ENCODE measurements at regions not wholly inside any gene's neighbourhood (a gene's known extent, or its start where the extent isn't known, plus 50 kb on each side); places are given as distances from the start of the nearest gene placed in this dataset.

DNA sequence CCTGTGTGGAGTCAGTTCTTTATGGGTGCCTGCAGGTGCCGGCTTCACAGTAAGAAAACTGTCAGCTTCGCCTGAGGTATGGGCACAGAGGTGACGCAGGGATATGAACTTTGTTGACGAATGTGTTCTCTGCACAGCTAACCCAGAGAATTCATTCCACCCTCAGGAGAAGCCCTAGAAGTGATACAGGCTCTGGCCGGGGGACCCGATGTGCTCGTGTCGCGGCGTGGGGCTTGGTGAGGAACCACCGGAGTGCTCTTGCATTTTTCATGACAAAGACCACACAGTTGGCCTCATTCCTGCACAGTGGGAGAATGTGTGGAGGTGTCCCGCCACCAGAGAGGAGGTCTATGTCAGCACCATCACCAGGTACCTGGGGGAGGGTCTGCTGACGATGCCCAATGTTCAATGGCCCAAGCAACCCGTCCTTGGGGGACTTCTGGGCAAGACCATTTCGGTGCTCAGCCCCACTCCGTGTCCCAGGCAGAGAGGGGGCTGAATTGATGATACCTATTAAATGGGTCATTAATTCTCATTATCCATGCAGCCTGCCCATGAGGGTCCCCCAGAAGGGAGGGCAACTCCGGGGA, 147.5 kb upstream of the RTL1 start:
- peaks cover 3% of the 10 kb centered on the region for H3K9me3 ChIP-seq (ENCODE audit: control insufficient read depth, insufficient read depth, low read length)
- H3K27ac ChIP-seq (ENCODE audit: low read length) = no peak overlapping the region
- Mint-ChIP-seq H3K27ac (no peak overlapping the region), H3K4me3 (no peak overlapping the region), H3K9me3 (no peaks in the 10 kb centered on the region), H3K36me3 (no peaks in the 10 kb centered on the region), H3K4me1 (no peaks in the 10 kb centered on the region), H3K27me3 (ENCODE audit: low read depth in 2 of 2) (no peaks in the 10 kb centered on the region)
- no peaks in the 10 kb centered on the region for H3K36me3 ChIP-seq (ENCODE audit: control insufficient read depth, insufficient read depth, low read length)
- TF ChIP-seq, protein P1, sequence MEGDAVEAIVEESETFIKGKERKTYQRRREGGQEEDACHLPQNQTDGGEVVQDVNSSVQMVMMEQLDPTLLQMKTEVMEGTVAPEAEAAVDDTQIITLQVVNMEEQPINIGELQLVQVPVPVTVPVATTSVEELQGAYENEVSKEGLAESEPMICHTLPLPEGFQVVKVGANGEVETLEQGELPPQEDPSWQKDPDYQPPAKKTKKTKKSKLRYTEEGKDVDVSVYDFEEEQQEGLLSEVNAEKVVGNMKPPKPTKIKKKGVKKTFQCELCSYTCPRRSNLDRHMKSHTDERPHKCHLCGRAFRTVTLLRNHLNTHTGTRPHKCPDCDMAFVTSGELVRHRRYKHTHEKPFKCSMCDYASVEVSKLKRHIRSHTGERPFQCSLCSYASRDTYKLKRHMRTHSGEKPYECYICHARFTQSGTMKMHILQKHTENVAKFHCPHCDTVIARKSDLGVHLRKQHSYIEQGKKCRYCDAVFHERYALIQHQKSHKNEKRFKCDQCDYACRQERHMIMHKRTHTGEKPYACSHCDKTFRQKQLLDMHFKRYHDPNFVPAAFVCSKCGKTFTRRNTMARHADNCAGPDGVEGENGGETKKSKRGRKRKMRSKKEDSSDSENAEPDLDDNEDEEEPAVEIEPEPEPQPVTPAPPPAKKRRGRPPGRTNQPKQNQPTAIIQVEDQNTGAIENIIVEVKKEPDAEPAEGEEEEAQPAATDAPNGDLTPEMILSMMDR (IDR thresholded peaks at IDR 0.05) = no peak
- ATAC-seq (no peak), DNase-seq (no peak)
- no peak overlapping the region for H3K4me3 ChIP-seq (ENCODE audit: low read length)
- intact Hi-C loops (cut with micrococcal nuclease) = no loop called here
- no peaks in the 10 kb centered on the region for H3K27me3 ChIP-seq (ENCODE audit: control insufficient read depth, insufficient read depth, low read length)
- no peaks in the 10 kb centered on the region for H3K4me1 ChIP-seq (ENCODE audit: control insufficient read depth, insufficient read depth, low read length)
- 93% methylated on average over 17 of the region's 17 CpGs for WGBS (ENCODE audit: insufficient coverage)

DNA sequence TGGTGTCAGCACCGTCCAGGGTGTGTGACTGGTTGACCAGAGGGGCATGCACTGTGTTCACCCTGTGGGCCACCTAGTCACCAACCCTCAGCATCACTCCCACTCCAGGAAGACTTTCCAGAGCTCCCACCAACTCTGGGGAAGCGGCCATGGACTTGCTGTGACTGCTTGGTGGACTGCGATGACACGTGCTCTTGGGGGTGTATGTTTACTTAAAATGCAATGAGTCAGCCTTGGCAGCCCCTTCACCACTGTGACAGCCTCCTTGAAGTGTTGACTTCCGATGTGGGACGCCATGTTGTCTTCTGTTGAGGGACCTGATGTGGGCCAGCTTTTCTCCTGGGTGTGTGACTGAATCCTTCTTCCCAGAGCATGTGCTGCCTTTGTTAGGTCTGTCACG, 151.1 kb upstream of the RTL1 start:
- no peak overlapping the region for H3K4me3 ChIP-seq (ENCODE audit: low read length)
- no peaks in the 10 kb centered on the region for H3K9me3 Mint-ChIP-seq
- 87% methylated on average over 7 of the region's 7 CpGs for WGBS (ENCODE audit: insufficient coverage)
- H3K36me3 ChIP-seq (ENCODE audit: control insufficient read depth, insufficient read depth, low read length) = no peaks in the 10 kb centered on the region
- H3K4me1 ChIP-seq (ENCODE audit: control insufficient read depth, insufficient read depth, low read length) = no peaks in the 10 kb centered on the region
- H3K27me3 ChIP-seq (ENCODE audit: control insufficient read depth, insufficient read depth, low read length) = no peaks in the 10 kb centered on the region
- no peak overlapping the region for H3K4me3 Mint-ChIP-seq
- ATAC-seq (no peak), DNase-seq (no peak)
- TF ChIP-seq, protein P1 (IDR thresholded peaks at IDR 0.05) = no peak
- H3K36me3 Mint-ChIP-seq = no peaks in the 10 kb centered on the region
- H3K27ac Mint-ChIP-seq = no peak overlapping the region
- intact Hi-C loops (cut with micrococcal nuclease) = no loop called here
- no peak overlapping the region for H3K27ac ChIP-seq (ENCODE audit: low read length)
- peaks cover 3% of the 10 kb centered on the region for H3K9me3 ChIP-seq (ENCODE audit: control insufficient read depth, insufficient read depth, low read length)
- H3K4me1 Mint-ChIP-seq = no peaks in the 10 kb centered on the region
- H3K27me3 Mint-ChIP-seq (ENCODE audit: low read depth in 2 of 2) = peaks cover 3 to 15% of the 10 kb centered on the region in 2 donors

DNA sequence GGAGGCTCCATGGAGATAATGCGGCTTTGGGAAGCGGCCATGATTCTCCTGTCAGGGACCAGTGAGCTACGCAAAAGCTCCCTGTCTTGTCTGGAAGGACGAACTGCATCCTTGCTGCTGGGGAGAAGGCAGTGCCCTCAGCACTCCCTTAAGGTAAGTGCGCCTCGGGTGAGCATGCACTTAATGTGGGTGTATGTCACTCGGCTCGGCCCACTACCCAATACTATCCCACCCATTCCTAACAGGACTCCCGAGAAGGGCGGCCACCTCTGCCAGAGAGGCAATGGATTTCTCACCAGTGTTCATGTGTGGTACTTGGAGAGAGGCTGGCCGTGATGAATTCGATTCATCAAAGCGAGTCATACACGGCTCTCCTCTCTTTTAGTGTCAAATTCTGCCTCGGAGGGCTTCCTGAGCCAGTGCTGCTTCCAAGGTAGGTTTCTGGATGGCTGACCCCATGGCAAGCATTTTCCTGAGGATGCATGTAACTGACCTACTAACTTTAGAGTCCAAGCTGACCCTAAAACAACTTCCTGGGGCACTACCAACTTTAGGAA, 151.7 kb upstream of the RTL1 start:
- WGBS (ENCODE audit: insufficient coverage) = 92% methylated on average over 13 of the region's 15 CpGs
- no peak overlapping the region for H3K27ac ChIP-seq (ENCODE audit: low read length)
- Mint-ChIP-seq H3K27me3 (ENCODE audit: low read depth in 2 of 2) (peaks cover 3 to 15% of the 10 kb centered on the region in 2 donors), H3K27ac (no peak overlapping the region), H3K4me1 (no peaks in the 10 kb centered on the region), H3K36me3 (no peaks in the 10 kb centered on the region), H3K9me3 (no peaks in the 10 kb centered on the region), H3K4me3 (no peak overlapping the region)
- H3K27me3 ChIP-seq (ENCODE audit: control insufficient read depth, insufficient read depth, low read length) = no peaks in the 10 kb centered on the region
- H3K4me1 ChIP-seq (ENCODE audit: control insufficient read depth, insufficient read depth, low read length) = no peaks in the 10 kb centered on the region
- no peak overlapping the region for H3K4me3 ChIP-seq (ENCODE audit: low read length)
- intact Hi-C loops (cut with micrococcal nuclease) = no loop called here
- H3K9me3 ChIP-seq (ENCODE audit: control insufficient read depth, insufficient read depth, low read length) = peaks cover 3% of the 10 kb centered on the region
- no peaks in the 10 kb centered on the region for H3K36me3 ChIP-seq (ENCODE audit: control insufficient read depth, insufficient read depth, low read length)
- no peak for DNase-seq
- TF ChIP-seq, protein P1 (IDR thresholded peaks at IDR 0.05) = no peak
- ATAC-seq = no peak
